ENCODE measurements at regions not wholly inside any gene's neighbourhood (a gene's known extent, or its start where the extent isn't known, plus 50 kb on each side); places are given as distances from the start of the nearest gene placed in this dataset.

GRCh38 chr11:15911377-15912044, 444.8 kb downstream of the SOX6 start:
- TF ChIP-seq CTCF (conservative IDR thresholded peaks at IDR 0.05) (no peak), ZFX (IDR thresholded peaks at IDR 0.05) (no peak)
